H54 (cell line): ENCODE measurements at regions not wholly inside any gene's neighbourhood (a gene's known extent, or its start where the extent isn't known, plus 50 kb on each side); places are given as distances from the start of the nearest gene placed in this dataset.
"Not testable (repeated sequence)": the region's sequence is repeated elsewhere in the genome, so short reads cannot be mapped to it uniquely, and the experiment has no call there.

Source experiments
- DNase-seq: peaks from one replicate; pipeline ENCODE4 v3.0.0; 2011; ENCODE audit warnings: low spot score, mixed read lengths; ENCODE audit not compliant: insufficient read length
- FAIRE-seq: peaks from 3 replicates; lab custom pipeline; 2011; peaks lifted over from hg19 to GRCh38; lab: Jason Lieb, UNC

DNA sequence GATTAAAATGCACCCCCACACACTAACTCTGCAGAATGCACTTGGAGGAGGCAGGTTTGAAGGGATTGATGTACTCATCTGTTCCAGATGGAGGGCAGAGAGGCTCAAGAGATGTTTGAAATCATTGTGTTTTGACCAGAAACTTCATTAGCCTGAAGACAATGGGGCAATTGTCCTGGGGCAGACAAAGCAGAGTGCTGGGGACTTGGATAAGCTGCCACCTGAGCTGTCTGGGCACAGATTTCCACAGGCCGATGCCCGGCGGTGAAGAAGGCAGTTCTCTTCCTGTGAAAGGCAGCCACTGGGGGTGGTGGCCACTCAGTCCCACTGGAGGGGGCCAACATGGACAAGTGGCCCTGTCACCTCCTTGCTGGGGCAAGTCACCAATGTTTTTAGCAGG lies 181.0 kb downstream of the BCL2L11 start:
- DNase-seq, FAIRE-seq: not testable (repeated sequence)

DNA sequence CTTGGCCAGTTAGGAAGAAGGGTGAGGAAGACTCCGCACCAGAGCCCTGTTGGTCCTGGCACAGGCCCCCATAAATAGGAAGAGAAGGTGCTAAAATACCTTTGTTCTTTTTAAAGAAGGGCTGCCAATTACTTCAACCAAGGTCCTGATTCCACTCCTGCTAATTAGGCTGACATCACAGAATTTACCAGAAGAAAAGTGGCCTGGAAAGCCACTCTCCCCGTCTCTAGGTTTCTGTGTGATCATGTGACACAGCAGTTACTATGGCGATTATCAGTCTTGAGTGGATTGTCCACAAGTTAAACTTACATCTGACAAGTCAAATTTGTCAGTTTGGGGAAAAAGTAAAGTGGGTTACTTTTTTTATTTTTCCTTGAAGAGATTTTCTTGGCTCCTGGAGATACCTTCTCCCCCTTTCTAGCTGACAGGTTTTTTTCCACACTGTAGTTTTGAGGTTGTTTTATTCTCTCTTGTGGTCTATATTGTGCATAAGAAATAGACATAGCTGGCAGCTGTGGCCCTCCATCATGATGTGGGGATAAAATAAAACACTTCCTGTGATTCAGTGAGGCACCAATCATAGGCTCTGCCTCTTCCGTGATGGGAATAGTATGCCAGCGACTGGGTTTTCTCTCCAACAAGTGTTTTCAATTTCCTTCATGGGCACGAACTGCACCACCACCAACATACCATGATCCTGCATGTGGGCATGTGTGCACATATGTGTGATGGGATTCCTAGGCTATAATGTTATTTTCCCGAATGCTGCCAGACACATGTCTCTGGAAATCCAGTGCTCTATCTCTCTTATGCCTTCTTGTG lies 181.9 kb downstream of the BCL2L11 start:
- not testable (repeated sequence) for FAIRE-seq, DNase-seq

DNA sequence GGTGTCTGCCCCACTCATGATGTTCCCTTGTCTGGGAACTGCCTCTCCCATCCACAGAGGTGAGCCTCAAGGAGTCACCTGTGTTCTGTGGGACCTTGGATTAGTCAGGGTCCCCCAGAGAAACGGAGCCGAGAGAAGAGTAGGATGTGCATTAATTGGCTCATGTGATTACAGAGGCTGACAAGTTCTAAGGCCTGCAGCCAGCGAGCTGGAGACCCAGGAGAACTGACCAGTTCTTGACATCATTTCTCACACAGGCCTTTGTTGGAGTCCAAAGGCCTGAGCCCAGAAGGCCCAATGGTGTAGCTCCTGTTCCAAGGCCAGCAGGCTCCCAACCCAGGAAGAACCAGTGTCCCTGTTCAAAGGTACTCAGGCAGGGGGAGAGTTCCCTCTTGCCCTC lies 186.6 kb downstream of the BCL2L11 start:
- FAIRE-seq, DNase-seq: not testable (repeated sequence)

DNA sequence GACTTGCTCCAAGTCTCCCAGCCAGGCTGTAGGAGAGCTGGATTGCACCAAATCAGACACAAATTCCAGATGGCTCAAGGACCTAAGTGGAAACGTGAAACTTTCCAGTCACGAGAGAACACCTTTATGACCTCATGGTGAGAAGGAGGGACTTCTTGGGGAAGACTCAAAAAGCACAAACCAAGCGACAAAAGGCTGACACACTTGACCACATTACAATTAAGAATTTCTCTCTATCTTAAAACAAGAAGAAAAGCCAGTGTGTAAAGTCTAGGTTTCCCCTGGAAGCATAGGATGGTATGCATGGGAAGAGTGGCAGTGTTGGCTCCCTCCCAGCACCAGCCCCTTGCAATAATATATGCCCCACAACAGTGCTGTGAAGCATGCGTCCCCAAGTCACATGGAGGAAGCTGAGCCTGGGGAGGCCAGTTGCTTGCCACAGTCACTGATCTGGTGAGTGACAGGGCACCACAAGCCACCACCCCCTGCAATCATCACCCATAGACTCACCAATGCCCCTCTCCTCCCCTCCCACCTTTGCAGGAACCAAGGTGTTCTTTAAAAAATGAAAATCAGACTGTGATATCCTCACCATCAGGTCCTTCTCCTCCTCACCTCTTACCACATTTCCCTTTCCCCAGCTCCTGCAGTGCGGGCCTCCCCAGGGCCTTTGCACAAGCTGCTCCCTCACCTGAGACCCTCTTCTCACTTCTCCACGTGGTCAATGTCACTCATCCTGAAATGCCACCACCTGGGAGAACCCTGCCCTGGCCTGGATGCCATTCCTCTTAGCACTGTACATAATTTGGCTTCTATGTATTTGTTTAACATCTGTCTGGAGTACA lies 188.7 kb downstream of the BCL2L11 start:
- not testable (repeated sequence) for FAIRE-seq, DNase-seq

DNA sequence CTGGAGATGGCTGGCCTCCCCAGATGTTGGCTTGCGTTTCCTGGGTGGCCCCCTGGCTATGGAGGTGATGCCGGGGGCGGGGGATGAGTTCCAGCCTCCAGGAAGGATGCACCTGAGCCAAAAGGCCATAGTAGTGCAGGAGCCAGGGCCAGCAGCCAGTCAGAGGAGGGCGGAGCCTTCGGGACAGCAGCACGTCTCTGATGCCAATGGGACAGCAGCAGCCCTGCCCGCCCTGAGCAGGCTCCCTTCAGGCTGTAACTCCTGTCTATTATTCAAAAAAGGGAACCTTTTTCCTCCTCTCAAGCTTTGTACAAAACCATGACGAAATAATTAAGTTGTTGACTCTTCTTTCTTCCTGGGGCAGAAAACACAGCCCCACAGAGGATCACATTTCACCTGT lies 189.7 kb downstream of the BCL2L11 start:
- not testable (repeated sequence) for FAIRE-seq, DNase-seq

DNA sequence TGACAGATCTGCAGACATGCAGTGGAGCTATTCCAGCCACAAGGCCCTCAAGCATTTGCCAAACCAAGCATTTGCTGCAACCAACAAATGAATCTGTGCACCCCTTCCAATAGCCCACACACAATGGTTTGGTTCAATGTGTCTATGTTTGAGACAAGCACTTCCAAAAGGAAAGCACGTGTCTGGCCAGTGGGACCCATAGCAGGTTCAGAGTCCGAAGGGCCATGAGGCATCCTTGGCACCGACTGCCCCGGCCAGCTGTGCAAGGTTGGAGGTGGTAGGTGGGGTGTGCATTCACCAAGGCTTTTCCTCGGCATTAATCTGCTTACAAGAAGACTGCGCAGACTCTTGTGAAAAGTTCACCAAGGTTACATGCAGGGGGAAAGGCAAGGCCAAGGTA lies 190.9 kb downstream of the BCL2L11 start:
- not testable (repeated sequence) for FAIRE-seq, DNase-seq

DNA sequence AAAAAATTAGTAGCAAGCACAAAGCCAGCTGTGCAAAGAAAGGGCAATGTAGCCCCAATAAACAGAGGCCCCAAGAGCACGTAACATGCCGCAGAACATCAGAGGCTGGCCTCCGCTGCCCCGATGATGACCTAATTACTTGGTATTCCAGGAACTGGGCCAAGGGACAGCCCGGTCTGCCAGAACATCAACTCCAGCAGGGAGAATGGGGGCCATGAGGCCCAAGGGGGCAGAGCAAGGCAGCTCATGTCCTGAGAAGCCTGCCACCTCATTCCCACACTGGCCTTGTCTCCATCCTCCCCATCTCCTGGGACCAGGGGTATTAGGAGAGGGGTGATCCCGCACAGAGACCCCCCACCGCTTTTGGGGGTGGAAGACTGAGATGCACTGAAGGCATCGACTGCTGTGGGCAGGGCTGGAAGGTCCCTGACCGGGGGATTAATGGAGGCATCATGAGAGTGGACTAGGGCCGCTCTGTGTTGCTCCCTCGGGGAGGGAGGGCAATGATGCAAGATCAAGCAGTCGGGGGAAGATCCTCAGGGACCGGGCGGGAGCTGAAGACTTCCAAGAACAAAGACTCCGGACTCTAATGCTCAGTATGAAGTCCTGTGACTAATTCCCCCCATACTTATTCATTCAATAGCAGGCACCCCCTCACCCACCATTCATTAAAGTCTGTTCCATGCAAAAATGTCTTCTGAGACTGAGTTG lies 192.3 kb downstream of the BCL2L11 start:
- peak; percentile 29 for DNase-seq
- FAIRE-seq = not testable (repeated sequence)

DNA sequence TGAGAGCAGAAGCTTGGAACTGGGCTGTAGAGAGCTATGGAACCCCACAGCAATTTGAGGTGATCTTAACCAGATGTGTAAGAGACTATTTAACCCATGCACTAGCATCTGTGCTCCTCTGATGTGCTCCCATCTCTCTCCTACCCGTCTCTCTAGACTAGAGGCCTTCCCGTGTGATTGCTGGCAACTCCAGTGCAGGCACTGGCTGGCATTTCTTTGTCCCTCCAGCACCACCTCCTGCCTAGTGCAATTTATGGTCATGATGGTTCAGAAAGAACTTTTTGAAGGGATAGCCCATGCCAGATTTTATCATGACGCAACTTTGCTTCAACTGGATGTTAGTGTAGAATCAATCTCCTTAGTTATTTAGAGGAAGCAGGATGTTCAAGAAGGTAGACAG lies 193.0 kb downstream of the BCL2L11 start:
- not testable (repeated sequence) for FAIRE-seq, DNase-seq

DNA sequence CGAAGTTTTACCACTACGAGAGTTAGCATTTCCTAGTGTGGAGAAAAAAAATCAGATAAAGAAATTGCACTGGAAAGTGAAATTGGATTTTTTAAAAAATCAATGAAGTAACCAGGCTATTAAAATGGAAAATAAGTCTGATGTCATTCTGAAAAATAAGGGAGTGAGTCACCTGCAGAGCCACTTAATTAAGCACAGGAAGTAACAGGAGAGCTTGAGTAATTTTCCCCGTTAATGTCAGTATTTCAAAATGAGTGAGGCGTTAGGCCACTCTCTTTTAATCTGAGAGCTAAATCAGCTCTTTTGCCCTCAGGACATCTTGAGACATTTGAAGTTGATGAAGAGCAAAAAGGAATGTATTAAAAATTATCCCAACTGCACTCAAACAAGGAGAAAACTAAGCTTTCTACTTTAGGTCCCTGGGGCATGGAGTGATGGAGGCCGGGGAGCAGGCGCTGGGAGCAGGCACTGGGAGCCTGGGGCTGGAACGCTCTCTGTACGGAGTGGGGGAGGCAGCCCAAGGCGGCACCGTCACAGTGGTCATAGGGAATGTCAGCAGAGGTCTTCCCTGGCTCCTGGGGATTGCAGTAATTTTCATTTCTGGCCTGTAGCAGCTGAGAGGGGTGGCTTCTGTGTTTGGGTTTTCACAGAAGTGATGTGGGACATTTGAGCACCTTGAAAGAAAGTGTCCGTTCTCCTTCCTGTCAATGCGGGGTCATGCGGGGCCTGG lies 194.6 kb downstream of the BCL2L11 start:
- DNase-seq, FAIRE-seq: not testable (repeated sequence)

DNA sequence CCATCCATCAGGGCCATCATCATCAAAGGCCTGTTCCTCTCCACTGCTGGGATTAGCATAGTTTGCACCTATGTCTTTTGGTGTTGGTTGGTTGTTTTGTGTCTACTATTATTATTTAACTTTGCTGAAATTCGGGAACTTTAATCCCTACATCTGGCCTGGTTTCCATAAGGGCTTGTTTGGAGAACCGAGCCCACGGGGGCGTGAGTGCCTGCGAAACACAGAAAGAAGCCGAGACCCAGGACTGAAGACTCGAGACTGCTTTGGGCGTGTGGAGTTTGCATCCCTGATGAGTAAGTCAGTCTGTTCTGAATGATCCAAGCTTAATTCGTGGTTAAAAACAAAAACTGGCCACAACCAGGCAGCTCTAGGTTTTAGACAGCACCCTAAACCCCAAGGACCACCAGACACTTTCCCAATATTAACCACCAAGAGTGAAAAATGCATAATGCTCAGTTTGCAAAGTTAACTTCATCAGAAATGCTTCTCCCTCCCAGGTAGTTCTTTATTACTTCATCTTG lies 195.6 kb downstream of the BCL2L11 start:
- DNase-seq, FAIRE-seq: not testable (repeated sequence)

DNA sequence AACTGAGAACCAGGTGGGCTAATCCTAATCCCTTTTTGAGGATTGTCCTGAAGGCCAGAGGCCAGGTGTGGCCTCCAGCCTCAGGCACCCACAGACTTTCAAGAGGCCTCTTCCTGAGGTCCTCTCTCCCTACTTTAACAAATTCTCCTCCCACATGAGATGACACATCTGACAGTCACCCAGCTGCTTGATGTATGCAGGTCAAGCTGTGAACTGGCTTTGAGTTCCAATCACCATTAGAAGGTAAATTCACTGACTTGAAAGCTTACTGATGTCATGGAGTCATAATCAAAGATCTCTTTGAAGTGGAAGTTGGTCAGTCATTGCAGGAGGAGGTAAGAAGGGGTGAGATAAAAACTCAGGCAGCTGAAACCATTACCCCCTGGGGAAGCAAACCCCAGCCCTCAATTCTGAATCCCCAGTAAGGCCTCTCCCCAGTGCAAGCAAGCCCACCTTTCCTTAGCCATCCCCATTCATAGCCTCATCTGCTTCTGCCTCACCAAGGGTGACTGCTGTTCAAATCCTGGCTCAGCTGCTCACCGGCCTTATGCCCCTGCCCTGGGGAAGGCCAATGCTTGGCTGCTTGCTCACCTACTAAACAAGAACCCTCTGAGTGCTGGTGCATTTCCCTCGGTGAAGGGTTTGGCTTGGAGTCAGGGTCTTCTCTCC lies 196.3 kb downstream of the BCL2L11 start:
- not testable (repeated sequence) for DNase-seq
- FAIRE-seq = peak; percentile 30

DNA sequence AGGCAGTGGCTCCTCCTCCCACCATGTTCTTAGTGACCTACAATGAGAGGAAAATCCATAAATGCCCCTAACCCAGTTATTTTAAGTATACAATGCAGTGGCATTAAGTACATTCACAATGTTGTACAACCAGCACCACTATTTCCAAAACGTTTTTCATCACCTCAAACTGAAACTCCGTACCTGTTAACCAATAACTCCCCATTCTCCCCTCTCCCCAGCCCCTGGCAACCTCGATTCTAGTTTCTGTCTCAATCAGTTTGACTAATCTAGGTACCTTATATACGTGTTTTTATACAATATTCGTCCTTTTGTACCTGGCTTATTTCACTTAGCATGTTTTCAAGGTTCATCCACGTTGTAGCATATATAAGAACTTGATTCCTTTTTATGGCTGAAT lies 198.8 kb downstream of the BCL2L11 start:
- not testable (repeated sequence) for FAIRE-seq, DNase-seq

DNA sequence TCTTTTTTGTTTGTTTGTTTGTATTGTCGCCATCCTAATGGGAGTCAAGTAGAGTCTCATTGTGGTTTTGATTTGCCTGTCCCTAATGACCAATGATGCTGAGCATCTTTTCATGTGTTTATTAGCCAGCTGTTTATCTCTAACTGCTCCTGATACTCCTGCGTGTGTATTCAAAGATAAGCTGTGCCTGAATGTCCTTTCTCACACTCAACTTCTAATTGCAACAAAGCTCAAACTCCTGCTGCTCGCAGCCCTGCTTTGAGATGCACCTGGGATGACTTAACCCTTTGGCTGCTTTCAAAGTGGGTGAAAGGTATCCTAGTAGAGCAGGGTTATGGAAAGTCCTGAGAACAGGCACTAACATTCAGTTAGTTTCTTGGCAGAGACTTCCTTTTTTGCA lies 199.6 kb downstream of the BCL2L11 start:
- FAIRE-seq, DNase-seq: not testable (repeated sequence)

DNA sequence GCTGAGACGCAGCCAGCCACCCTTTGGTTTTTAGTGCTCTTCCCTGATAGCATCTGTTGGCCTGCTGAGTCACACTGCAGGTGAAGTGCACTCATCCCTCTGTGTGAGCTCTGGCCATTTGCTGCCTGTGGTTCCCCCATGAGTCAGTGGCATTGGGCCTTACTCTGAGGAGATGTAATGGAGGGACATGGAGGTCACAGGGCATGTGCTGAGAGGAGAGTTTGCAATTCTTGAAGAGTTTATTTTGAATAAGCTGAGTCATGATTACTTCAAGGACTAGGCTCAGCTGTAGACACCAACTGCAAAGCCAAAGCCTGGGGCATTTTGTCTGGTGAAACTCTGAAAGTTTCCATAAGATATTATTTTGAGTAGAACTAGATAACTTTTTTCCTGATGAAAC lies 200.3 kb downstream of the BCL2L11 start:
- not testable (repeated sequence) for DNase-seq

DNA sequence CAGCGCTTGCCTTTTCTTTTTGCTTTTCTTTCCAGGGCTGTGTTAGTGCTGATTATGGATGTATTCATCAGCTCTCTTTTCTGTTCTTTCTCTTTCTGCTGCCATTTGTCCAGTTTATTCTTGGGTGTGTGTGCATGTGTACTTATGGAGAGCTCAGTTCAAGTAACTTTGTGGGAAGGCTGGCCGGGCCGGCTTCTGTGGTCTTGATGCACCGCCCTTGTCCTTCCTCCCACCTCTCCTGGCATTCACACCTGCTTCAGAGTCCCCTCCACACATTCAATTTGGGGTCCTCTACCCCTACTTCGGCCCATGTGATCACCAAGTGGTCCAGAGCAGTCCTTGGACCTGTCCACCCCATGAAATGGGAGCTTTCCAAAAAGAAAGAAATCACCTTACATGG lies 202.7 kb downstream of the BCL2L11 start:
- DNase-seq, FAIRE-seq: not testable (repeated sequence)

More for the DNA sequence above, 200.3 kb downstream of the BCL2L11 start:
- peak; percentile 84 for FAIRE-seq

DNA sequence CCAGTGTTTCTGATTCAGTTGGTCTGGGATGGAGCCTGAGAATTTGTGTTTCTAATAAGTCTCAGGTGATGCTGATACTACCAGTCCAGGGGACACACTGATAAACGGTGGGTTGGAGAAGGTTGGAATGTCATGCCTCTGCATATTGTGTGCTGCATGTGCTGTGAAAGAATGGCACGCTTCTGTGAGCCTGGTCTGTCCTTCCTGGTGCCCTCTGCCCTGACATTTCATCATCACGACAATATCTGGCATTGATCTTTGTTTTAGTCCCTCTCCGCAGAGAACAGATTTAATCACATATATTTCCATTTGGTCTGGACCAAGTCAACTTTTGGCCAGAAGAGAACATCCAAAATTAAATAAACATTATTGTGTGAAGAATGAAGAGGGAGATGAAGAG lies 207.0 kb downstream of the BCL2L11 start:
- not testable (repeated sequence) for DNase-seq, FAIRE-seq

DNA sequence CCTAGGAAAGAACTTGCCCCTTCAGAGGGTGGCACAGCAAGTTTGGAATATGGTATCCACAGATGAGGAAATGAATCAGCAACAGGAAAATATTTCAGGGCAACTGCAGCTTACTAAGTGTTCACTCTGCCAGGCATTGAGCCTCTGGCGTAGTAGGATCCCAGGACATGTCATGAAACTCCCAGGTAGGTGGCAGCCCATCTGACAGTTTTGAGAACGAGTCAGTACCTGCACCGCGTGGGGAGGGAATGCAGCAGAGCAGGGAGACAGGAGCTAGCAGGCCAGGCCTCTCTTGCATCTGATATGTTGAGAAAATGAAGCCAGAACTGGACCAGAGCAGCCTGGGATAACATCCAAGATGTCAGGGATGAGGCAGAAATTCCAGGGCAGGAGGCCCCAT lies 208.6 kb downstream of the BCL2L11 start:
- FAIRE-seq = peak; percentile 23
- not testable (repeated sequence) for DNase-seq

DNA sequence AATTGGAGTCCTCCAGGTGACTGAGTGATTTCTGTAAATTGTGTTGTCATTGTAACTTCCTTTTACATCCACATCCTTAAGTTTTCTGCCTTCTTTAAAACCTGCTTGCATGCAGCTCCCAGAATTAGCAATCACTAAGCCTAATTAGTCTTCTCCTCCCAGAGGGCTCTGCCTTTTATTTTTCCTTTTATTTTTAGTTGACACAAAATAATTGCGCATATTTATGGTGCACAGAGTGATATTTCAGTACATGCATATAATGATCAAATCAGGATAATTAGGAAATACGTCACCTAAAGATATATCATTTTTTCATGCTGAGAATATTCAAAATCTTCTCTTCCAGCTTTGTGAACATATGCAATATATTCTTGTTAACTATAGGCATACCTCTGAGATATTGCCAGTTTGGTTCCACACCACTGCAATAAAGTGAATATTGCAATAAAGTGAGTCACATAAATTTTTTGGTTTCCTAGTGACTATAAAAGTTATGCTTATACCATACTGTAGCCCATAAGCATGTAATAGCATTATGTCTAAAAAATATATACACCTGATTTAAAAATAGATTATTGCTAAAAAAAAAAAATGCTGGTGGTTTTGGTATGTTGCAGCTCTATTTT lies 210.5 kb downstream of the BCL2L11 start:
- not testable (repeated sequence) for FAIRE-seq, DNase-seq
